Panc1 (cell line): ENCODE measurements at regions not wholly inside any gene's neighbourhood (a gene's known extent, or its start where the extent isn't known, plus 50 kb on each side); places are given as distances from the start of the nearest gene placed in this dataset.

Experiments
- CTCF ChIP-seq: fragments of 450-650 bp; IDR thresholded peaks from 2 replicates; pipeline ENCODE4 v1.5.1; 2017; ENCODE audit warnings: mild to moderate bottlenecking
- TCF7L2 ChIP-seq: IDR thresholded peaks from 2 replicates; pipeline ENCODE4 v1.6.1; 2011; ENCODE audit warnings: mild to moderate bottlenecking, low read depth, low read length, inconsistent platforms

- no peak for TF ChIP-seq TCF7L2
- TF ChIP-seq CTCF, result no peak
Observed at GRCh38 chr4:17275836-17276235, 236.1 kb downstream of the QDPR start.
